HG03558 (cell line): ENCODE measurements at regions not wholly inside any gene's neighbourhood (a gene's known extent, or its start where the extent isn't known, plus 50 kb on each side); places are given as distances from the start of the nearest gene placed in this dataset.

Source experiments
- ATAC-seq: cut with Tn5 transposase; IDR thresholded peaks from one replicate; pipeline ENCODE4 v1.9.1; 2021; ENCODE audit warnings: moderate number of reproducible peaks; ENCODE audit not compliant: unreplicated experiment; ENCODE audit errors: extremely low read depth

- no peak for ATAC-seq
Observed at GRCh38 chr17:68750208-68750562, 149.0 kb upstream of the FAM20A start.

GRCh38 chr17:68749349-68750207, 148.4 kb upstream of the FAM20A start:
- ATAC-seq, result no peak

- no peak for ATAC-seq
Observed at GRCh38 chr17:68748381-68748780, 147.2 kb upstream of the FAM20A start.

- ATAC-seq, result no peak
Observed at GRCh38 chr17:68740555-68741447, 139.6 kb upstream of the FAM20A start.

GRCh38 chr17:68737761-68738443, 136.7 kb upstream of the FAM20A start:
- ATAC-seq, result no peak

- ATAC-seq, result no peak
Observed at GRCh38 chr17:68734931-68735330, 133.8 kb upstream of the FAM20A start.

GRCh38 chr17:68734187-68734900, 133.2 kb upstream of the FAM20A start:
- no peak for ATAC-seq

- ATAC-seq, result no peak
Observed at GRCh38 chr17:68733241-68734176, 132.3 kb upstream of the FAM20A start.

- no peak for ATAC-seq
Observed at GRCh38 chr17:68732301-68732749, 131.2 kb upstream of the FAM20A start.

GRCh38 chr17:68731465-68731864, 130.3 kb upstream of the FAM20A start:
- ATAC-seq, result no peak

- ATAC-seq, result no peak
Observed at GRCh38 chr17:68719431-68719830, 118.3 kb upstream of the FAM20A start.

GRCh38 chr17:68718926-68719325, 117.8 kb upstream of the FAM20A start:
- no peak for ATAC-seq

- no peak for ATAC-seq
Observed at GRCh38 chr17:68718465-68718864, 117.3 kb upstream of the FAM20A start.

GRCh38 chr17:68714676-68715075, 113.5 kb upstream of the FAM20A start:
- no peak for ATAC-seq

GRCh38 chr17:68711858-68712257, 110.7 kb upstream of the FAM20A start:
- no peak for ATAC-seq

GRCh38 chr17:68710976-68711375, 109.8 kb upstream of the FAM20A start:
- no peak for ATAC-seq

- no peak for ATAC-seq
Observed at GRCh38 chr17:68710035-68710780, 109.0 kb upstream of the FAM20A start.

- ATAC-seq, result no peak
Observed at GRCh38 chr17:68709461-68709860, 108.3 kb upstream of the FAM20A start.
